ENCODE measurements at regions not wholly inside any gene's neighbourhood (a gene's known extent, or its start where the extent isn't known, plus 50 kb on each side); places are given as distances from the start of the nearest gene placed in this dataset.

DNA sequence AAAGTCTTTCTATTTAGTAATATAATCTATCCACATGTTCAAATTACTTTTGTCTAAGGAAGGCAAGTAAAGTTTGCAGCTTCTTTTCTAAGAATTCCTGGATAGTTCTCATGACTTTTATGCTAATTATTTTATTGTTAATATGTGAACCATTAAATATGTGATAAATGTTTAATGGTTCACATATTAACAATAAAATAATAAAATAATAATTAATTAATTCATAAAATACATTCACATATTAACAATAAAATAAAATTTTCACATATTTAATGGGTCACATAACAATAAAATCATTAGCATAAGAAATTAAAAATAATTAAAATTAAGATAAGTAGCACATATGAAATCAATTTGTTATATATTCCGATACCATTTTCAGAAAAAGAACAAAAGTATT, 1352.4 kb downstream of the ARAP2 start:
- DNase-seq (ENCODE audit: extremely low read depth, low read depth) = no peak
- TF ChIP-seq, protein P1, sequence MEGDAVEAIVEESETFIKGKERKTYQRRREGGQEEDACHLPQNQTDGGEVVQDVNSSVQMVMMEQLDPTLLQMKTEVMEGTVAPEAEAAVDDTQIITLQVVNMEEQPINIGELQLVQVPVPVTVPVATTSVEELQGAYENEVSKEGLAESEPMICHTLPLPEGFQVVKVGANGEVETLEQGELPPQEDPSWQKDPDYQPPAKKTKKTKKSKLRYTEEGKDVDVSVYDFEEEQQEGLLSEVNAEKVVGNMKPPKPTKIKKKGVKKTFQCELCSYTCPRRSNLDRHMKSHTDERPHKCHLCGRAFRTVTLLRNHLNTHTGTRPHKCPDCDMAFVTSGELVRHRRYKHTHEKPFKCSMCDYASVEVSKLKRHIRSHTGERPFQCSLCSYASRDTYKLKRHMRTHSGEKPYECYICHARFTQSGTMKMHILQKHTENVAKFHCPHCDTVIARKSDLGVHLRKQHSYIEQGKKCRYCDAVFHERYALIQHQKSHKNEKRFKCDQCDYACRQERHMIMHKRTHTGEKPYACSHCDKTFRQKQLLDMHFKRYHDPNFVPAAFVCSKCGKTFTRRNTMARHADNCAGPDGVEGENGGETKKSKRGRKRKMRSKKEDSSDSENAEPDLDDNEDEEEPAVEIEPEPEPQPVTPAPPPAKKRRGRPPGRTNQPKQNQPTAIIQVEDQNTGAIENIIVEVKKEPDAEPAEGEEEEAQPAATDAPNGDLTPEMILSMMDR (IDR thresholded peaks at IDR 0.05; ENCODE audit: low read depth, low read length) = no peak

DNA sequence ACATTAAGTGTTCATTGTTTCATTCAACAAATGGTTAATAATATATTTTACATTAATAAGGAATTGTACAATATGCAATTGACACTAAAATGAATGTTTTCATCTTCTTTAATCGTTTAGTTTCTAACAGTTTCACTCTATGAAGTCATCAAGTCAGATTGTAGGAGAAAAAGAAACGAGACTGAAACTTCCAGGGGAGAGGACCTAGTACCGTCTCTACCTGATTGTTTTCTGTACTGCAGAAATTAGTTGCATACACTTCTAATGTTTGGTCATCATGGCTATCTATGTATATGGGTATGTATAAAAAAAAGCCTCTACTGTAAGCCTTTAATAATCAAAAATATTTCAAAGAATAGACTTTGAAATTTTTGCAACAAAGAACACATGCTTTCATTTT, 1350.9 kb downstream of the ARAP2 start:
- no peak for DNase-seq (ENCODE audit: extremely low read depth, low read depth)
- TF ChIP-seq, protein P1 (IDR thresholded peaks at IDR 0.05; ENCODE audit: low read depth, low read length) = no peak

DNA sequence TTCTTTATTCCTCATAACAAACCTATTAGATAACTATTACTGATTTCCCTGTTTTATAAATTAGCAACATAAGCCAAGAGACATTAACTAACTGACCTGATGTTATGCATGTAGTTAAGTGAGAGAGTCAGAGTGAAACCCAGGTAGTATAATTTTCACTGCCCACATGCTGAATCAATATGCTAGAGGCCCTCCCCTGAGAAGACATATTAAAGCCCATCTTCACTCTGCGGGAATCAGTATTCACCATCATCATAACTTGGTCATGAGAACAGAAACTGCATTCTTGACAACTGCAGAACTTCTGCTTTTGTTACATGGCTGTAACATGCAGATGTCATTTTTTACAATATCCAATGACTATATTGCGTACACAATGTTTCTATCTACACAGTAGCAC, 1324.3 kb downstream of the ARAP2 start:
- TF ChIP-seq, protein P1 (IDR thresholded peaks at IDR 0.05; ENCODE audit: low read depth, low read length) = no peak
- DNase-seq (ENCODE audit: extremely low read depth, low read depth) = no peak

DNA sequence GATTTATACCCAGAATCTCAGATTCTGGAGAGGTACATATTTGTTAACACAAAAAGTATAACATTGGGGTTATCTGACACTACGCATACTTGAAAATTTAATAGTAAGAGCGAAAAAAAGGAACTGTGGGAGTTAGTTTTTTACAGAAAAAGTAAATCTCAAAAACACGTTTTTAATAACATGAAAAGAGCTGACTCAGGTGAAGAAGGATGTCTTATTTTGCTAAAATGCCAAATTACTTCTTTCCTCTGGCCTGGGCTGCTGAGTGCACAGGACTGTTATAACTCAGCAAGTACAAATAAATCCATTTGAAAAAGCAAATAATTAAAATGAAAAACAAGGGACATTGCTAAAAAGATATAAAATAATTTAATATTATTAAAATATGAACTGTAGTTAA, 1322.9 kb downstream of the ARAP2 start:
- DNase-seq (ENCODE audit: extremely low read depth, low read depth) = no peak
- TF ChIP-seq, protein P1 (IDR thresholded peaks at IDR 0.05; ENCODE audit: low read depth, low read length) = no peak

DNA sequence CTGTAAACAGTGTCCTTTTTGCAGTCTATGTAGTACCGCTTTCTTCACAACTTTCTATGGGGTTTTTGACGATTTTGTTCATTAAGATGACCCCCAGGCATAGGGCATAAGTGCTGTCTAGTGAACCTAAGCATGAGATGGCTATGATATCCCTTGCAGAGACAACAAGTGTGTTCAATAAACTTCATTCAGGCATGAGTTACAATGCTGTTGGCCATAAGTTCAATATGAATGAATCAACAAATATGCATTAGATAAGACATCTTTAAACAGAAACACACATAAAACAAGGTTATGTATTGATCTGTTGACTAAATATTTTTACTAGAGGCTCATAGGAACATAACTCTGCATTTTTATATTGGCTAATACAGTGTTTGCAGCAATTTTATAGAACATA, 1322.0 kb downstream of the ARAP2 start:
- TF ChIP-seq, protein P1 (IDR thresholded peaks at IDR 0.05; ENCODE audit: low read depth, low read length) = no peak
- no peak for DNase-seq (ENCODE audit: extremely low read depth, low read depth)

DNA sequence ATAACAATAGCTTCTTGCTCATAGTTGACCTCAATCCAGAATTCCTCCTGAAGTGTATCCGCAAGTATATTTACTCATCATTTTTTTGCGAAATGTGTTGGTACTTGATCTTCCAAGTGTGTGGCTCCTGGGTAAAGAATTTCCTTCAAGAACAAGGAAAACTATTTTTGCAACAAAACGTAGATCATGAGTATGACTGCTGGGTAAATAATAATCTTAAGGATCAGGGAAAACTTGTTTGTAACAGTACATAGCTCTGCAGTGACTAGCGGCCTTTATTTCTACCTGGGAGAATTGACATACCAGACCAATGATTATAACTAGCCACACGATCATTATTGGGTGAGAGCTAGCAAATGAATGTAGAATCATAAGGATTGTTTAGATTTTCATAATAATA, 1311.7 kb downstream of the ARAP2 start:
- TF ChIP-seq, protein P1 (IDR thresholded peaks at IDR 0.05; ENCODE audit: low read depth, low read length) = no peak

DNA sequence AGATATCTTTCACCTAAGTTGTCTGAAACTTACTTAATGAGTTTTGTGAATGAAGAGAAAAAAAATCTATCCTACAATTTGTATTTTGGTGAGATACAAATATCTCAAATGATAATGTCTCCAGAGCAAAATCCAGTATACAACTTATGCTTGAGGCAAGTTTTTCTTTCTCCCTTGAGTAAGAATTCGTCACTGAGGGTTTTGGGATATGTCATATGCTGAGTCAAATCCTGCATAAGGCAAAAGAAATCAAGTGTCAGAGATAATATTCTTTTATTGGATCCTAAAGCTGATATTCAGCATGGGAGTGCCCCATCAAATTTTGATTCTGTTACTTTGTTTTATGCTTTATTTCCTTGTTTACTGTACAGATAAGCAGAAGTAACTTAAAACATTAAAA, 1308.6 kb downstream of the ARAP2 start:
- no peak for DNase-seq (ENCODE audit: extremely low read depth, low read depth)
- TF ChIP-seq, protein P1 (IDR thresholded peaks at IDR 0.05; ENCODE audit: low read depth, low read length) = no peak

More for the DNA sequence above, 1311.7 kb downstream of the ARAP2 start:
- DNase-seq (ENCODE audit: extremely low read depth, low read depth) = no peak
